ENCODE measurements at regions not wholly inside any gene's neighbourhood (a gene's known extent, or its start where the extent isn't known, plus 50 kb on each side); places are given as distances from the start of the nearest gene placed in this dataset.

GRCh38 chr1:208527156-208527555 lies 283.0 kb upstream of the PLXNA2 start:
- DNase-seq (ENCODE audit: low spot score): no peak

GRCh38 chr1:208528578-208529240 lies 284.5 kb upstream of the PLXNA2 start:
- H3K9me3 Mint-ChIP-seq (ENCODE audit: low read depth): no peaks in the 10 kb centered on the region
- H3K27me3 Mint-ChIP-seq (ENCODE audit: low read depth): peaks cover 47% of the 10 kb centered on the region
- H3K36me3 Mint-ChIP-seq (ENCODE audit: low read depth): peaks cover 2% of the 10 kb centered on the region
- no peak overlapping the region for H3K4me3 Mint-ChIP-seq (ENCODE audit: unreplicated experiment)
- no peak for TF ChIP-seq CTCF (IDR thresholded peaks at IDR 0.05)
- no peak overlapping the region for H3K27ac Mint-ChIP-seq (ENCODE audit: unreplicated experiment)
- H3K4me1 Mint-ChIP-seq (ENCODE audit: low read depth): no peaks in the 10 kb centered on the region
- DNase-seq (ENCODE audit: low spot score): no peak

More at GRCh38 chr1:208527156-208527555, 283.0 kb upstream of the PLXNA2 start:
- peaks cover 2% of the 10 kb centered on the region for H3K36me3 Mint-ChIP-seq (ENCODE audit: low read depth)
- H3K4me3 Mint-ChIP-seq (ENCODE audit: unreplicated experiment): no peak overlapping the region
- no peaks in the 10 kb centered on the region for H3K4me1 Mint-ChIP-seq (ENCODE audit: low read depth)
- TF ChIP-seq CTCF (IDR thresholded peaks at IDR 0.05): no peak
- H3K27ac Mint-ChIP-seq (ENCODE audit: unreplicated experiment): no peak overlapping the region
- no peaks in the 10 kb centered on the region for H3K9me3 Mint-ChIP-seq (ENCODE audit: low read depth)
- peaks cover 37% of the 10 kb centered on the region for H3K27me3 Mint-ChIP-seq (ENCODE audit: low read depth)

- Mint-ChIP-seq H3K27me3 (ENCODE audit: low read depth) (peaks cover 48% of the 10 kb centered on the region), H3K9me3 (ENCODE audit: low read depth) (no peaks in the 10 kb centered on the region), H3K4me3 (ENCODE audit: unreplicated experiment) (no peak overlapping the region), H3K36me3 (ENCODE audit: low read depth) (no peaks in the 10 kb centered on the region), H3K4me1 (ENCODE audit: low read depth) (peaks cover 1% of the 10 kb centered on the region), H3K27ac (ENCODE audit: unreplicated experiment) (no peak overlapping the region)
- TF ChIP-seq CTCF (IDR thresholded peaks at IDR 0.05): no peak
- DNase-seq (ENCODE audit: low spot score): no peak
Measured at GRCh38 chr1:208531003-208531750, 287.0 kb upstream of the PLXNA2 start.

- Mint-ChIP-seq H3K36me3 (ENCODE audit: low read depth) (no peaks in the 10 kb centered on the region), H3K4me3 (ENCODE audit: unreplicated experiment) (no peak overlapping the region), H3K27ac (ENCODE audit: unreplicated experiment) (no peak overlapping the region), H3K27me3 (ENCODE audit: low read depth) (peaks cover 33% of the 10 kb centered on the region), H3K4me1 (ENCODE audit: low read depth) (peaks cover 4% of the 10 kb centered on the region), H3K9me3 (ENCODE audit: low read depth) (no peaks in the 10 kb centered on the region)
- DNase-seq (ENCODE audit: low spot score): no peak
- TF ChIP-seq CTCF (IDR thresholded peaks at IDR 0.05): no peak
Measured at GRCh38 chr1:208533746-208534598, 289.8 kb upstream of the PLXNA2 start.

- H3K4me3 Mint-ChIP-seq (ENCODE audit: unreplicated experiment): no peak overlapping the region
- H3K36me3 Mint-ChIP-seq (ENCODE audit: low read depth): no peaks in the 10 kb centered on the region
- no peak for TF ChIP-seq CTCF (IDR thresholded peaks at IDR 0.05)
- H3K9me3 Mint-ChIP-seq (ENCODE audit: low read depth): no peaks in the 10 kb centered on the region
- H3K27me3 Mint-ChIP-seq (ENCODE audit: low read depth): peaks cover 33% of the 10 kb centered on the region
- no peak overlapping the region for H3K27ac Mint-ChIP-seq (ENCODE audit: unreplicated experiment)
- no peak for DNase-seq (ENCODE audit: low spot score)
- H3K4me1 Mint-ChIP-seq (ENCODE audit: low read depth): peaks cover 4% of the 10 kb centered on the region
Measured at GRCh38 chr1:208534599-208534897, 290.4 kb upstream of the PLXNA2 start.
